Naive thymus-derived CD4-positive, alpha-beta T cell (primary cell): ENCODE measurements at regions not wholly inside any gene's neighbourhood (a gene's known extent, or its start where the extent isn't known, plus 50 kb on each side); places are given as distances from the start of the nearest gene placed in this dataset.

Experiments
- ATAC-seq: fragments of 150-1000 bp; cut with Tn5 transposase; 2 replicates; pipeline ENCODE4 v1.10.0; 2021; ENCODE audit warnings: mild to moderate bottlenecking, moderate library complexity
- CTCF ChIA-PET: fragments of 350-600 bp; sonication (Branson Sonifier 250); formaldehyde crosslinking; loops from one replicate; lab custom pipeline; 2021; ENCODE audit warnings: antibody characterized with exemption; lab: Charles Lee
- POLR2A ChIA-PET: fragments of 350-600 bp; sonication (Branson Sonifier 250); formaldehyde crosslinking; loops from one replicate; lab custom pipeline; 2021; ENCODE audit warnings: antibody characterized with exemption, inconsistent platforms; lab: Charles Lee
- DNase-seq, 9 donors: peaks; one replicate each; pipeline versions ENCODE4 v3.0.0 to v3.0.0-alpha.2; 2020 to 2022; ENCODE audit warnings: mixed read lengths in 1 of 9
- H3K27ac ChIP-seq: one replicate; pipeline ENCODE4 v1.7.0; 2013; ENCODE audit warnings: mild to moderate bottlenecking, low read depth, low read length, moderate library complexity
- H3K27me3 ChIP-seq, 2 donors: one replicate each; pipeline ENCODE4 v1.7.0; 2013; ENCODE audit warnings: low read length in 2 of 2, mild to moderate bottlenecking in 2 of 2, moderate library complexity in 2 of 2; ENCODE audit not compliant: control insufficient read depth in 2 of 2, insufficient read depth in 2 of 2
- H3K36me3 ChIP-seq, 3 experiments: 1 replicate in 2 of 3; 2 replicates in 1 of 3; pipeline ENCODE4 v1.7.0; 2013; ENCODE audit warnings: low read length in 3 of 3, mild to moderate bottlenecking in 3 of 3, moderate library complexity in 1 of 3; ENCODE audit not compliant: insufficient read depth in 3 of 3, control insufficient read depth in 2 of 3
- H3K4me1 ChIP-seq, 2 donors: one replicate each; pipeline ENCODE4 v1.7.0; 2013; ENCODE audit warnings: low read length in 2 of 2, mild to moderate bottlenecking in 2 of 2, moderate library complexity in 1 of 2; ENCODE audit not compliant: control insufficient read depth in 2 of 2, insufficient read depth in 2 of 2
- H3K4me3 ChIP-seq: 2 replicates; pipeline ENCODE4 v1.7.0; 2013; ENCODE audit warnings: mild to moderate bottlenecking, low read length
- H3K9me3 ChIP-seq, 3 experiments: 1 replicate in 2 of 3; 2 replicates in 1 of 3; pipeline ENCODE4 v1.7.0; 2013; ENCODE audit warnings: low read length in 3 of 3; ENCODE audit not compliant: control insufficient read depth in 2 of 3
- H3K27ac Mint-ChIP-seq, 9 donors: one replicate each; pipeline ENCODE4 v1.8.0; 2020 to 2022; ENCODE audit warnings: mixed read lengths in 9 of 9, mild to moderate bottlenecking in 8 of 9, moderate library complexity in 5 of 9, inconsistent platforms in 2 of 9
- H3K27me3 Mint-ChIP-seq, 5 donors: one replicate each; pipeline ENCODE4 v1.8.0; 2021 to 2022; ENCODE audit warnings: mixed read lengths in 5 of 5, mild to moderate bottlenecking in 1 of 5
- H3K36me3 Mint-ChIP-seq, 5 donors: one replicate each; pipeline ENCODE4 v1.8.0; 2020 to 2022; ENCODE audit warnings: mixed read lengths in 5 of 5, mild to moderate bottlenecking in 3 of 5, inconsistent platforms in 1 of 5
- H3K4me1 Mint-ChIP-seq, 7 donors: one replicate each; pipeline ENCODE4 v1.8.0; 2020 to 2022; ENCODE audit warnings: mixed read lengths in 7 of 7, mild to moderate bottlenecking in 3 of 7, inconsistent platforms in 1 of 7
- H3K4me3 Mint-ChIP-seq, 10 donors: one replicate each; pipeline ENCODE4 v1.8.0; 2020 to 2022; ENCODE audit warnings: mild to moderate bottlenecking in 10 of 10, mixed read lengths in 10 of 10, moderate library complexity in 6 of 10, inconsistent platforms in 2 of 10
- H3K9me3 Mint-ChIP-seq, 11 donors: one replicate each; pipeline ENCODE4 v1.8.0; 2020 to 2022; ENCODE audit warnings: mixed read lengths in 11 of 11, mild to moderate bottlenecking in 4 of 11, inconsistent platforms in 1 of 11, moderate library complexity in 1 of 11
- intact Hi-C, 2 donors: fragments of 100-400 bp; cut with micrococcal nuclease; formaldehyde crosslinking; loops; one replicate each; pipeline ENCODE4 v1.15.1; 2023

GRCh38 chr19:31402529-31403316, 53.5 kb upstream of the TSHZ3 start:
- no peak for DNase-seq
- peaks cover 0 to 2% (median 0%) of the 10 kb centered on the region in 7 donors for H3K4me1 Mint-ChIP-seq
- no peaks in the 10 kb centered on the region for H3K36me3 Mint-ChIP-seq
- H3K27me3 Mint-ChIP-seq, result peaks cover 4 to 34% (median 22%) of the 10 kb centered on the region in 5 donors
- H3K27ac ChIP-seq, result no peak overlapping the region
- H3K4me3 Mint-ChIP-seq, result no peak overlapping the region
- H3K4me1 ChIP-seq, result no peaks in the 10 kb centered on the region
- H3K4me3 ChIP-seq, result no peak overlapping the region
- ChIA-PET POLR2A (no interaction called here), CTCF (no interaction called here)
- H3K9me3 Mint-ChIP-seq, result peaks cover 0 to 4% (median 0%) of the 10 kb centered on the region in 11 donors
- H3K9me3 ChIP-seq, result no peaks in the 10 kb centered on the region
- no peak overlapping the region for H3K27ac Mint-ChIP-seq
- intact Hi-C loops, result no loop called here
- H3K36me3 ChIP-seq, result no peaks in the 10 kb centered on the region
- H3K27me3 ChIP-seq, result no peaks in the 10 kb centered on the region
- ATAC-seq, result no peak

- POLR2A ChIA-PET, result no interaction called here
Measured at GRCh38 chr19:31406106-31406505, 56.9 kb upstream of the TSHZ3 start.

GRCh38 chr19:31408460-31409124, 59.4 kb upstream of the TSHZ3 start:
- H3K27me3 ChIP-seq, result no peaks in the 10 kb centered on the region
- H3K4me1 ChIP-seq, result no peaks in the 10 kb centered on the region
- H3K36me3 ChIP-seq, result no peaks in the 10 kb centered on the region
- Mint-ChIP-seq H3K27me3 (peaks cover 4 to 37% (median 23%) of the 10 kb centered on the region in 5 donors), H3K27ac (no peak overlapping the region), H3K9me3 (peaks cover 0 to 3% (median 0%) of the 10 kb centered on the region in 11 donors), H3K4me1 (no peaks in the 10 kb centered on the region), H3K36me3 (no peaks in the 10 kb centered on the region), H3K4me3 (no peak overlapping the region)
- ChIA-PET POLR2A (no interaction called here), CTCF (no interaction called here)
- H3K9me3 ChIP-seq, result no peaks in the 10 kb centered on the region
- ATAC-seq (no peak), DNase-seq (no peak)
- intact Hi-C loops, result no loop called here
- no peak overlapping the region for H3K27ac ChIP-seq
- no peak overlapping the region for H3K4me3 ChIP-seq

More at GRCh38 chr19:31406106-31406505, 56.9 kb upstream of the TSHZ3 start:
- Histone ChIP-seq H3K9me3 (no peaks in the 10 kb centered on the region), H3K27me3 (no peaks in the 10 kb centered on the region), H3K36me3 (no peaks in the 10 kb centered on the region), H3K4me1 (no peaks in the 10 kb centered on the region), H3K27ac (no peak overlapping the region), H3K4me3 (no peak overlapping the region)
- H3K4me3 Mint-ChIP-seq, result no peak overlapping the region
- no peaks in the 10 kb centered on the region for H3K36me3 Mint-ChIP-seq
- DNase-seq (no peak), ATAC-seq (no peak)
- intact Hi-C loops, result no loop called here
- H3K4me1 Mint-ChIP-seq, result no peaks in the 10 kb centered on the region
- peaks cover 0 to 3% (median 0%) of the 10 kb centered on the region in 11 donors for H3K9me3 Mint-ChIP-seq
- peaks cover 4 to 33% (median 23%) of the 10 kb centered on the region in 5 donors for H3K27me3 Mint-ChIP-seq
- no peak overlapping the region for H3K27ac Mint-ChIP-seq
- CTCF ChIA-PET, result no interaction called here

GRCh38 chr19:31413353-31413752, 64.1 kb upstream of the TSHZ3 start:
- no peak overlapping the region for H3K27ac Mint-ChIP-seq
- no peak overlapping the region for H3K27ac ChIP-seq
- peaks cover 0 to 42% (median 24%) of the 10 kb centered on the region in 5 donors for H3K27me3 Mint-ChIP-seq
- H3K4me1 Mint-ChIP-seq, result no peaks in the 10 kb centered on the region
- ATAC-seq (no peak), DNase-seq (no peak)
- H3K27me3 ChIP-seq, result no peaks in the 10 kb centered on the region
- no peaks in the 10 kb centered on the region for H3K4me1 ChIP-seq
- ChIA-PET CTCF (no interaction called here), POLR2A (no interaction called here)
- no peaks in the 10 kb centered on the region for H3K36me3 ChIP-seq
- no peak overlapping the region for H3K4me3 ChIP-seq
- intact Hi-C loops, result no loop called here
- H3K9me3 ChIP-seq, result no peaks in the 10 kb centered on the region
- no peaks in the 10 kb centered on the region for H3K36me3 Mint-ChIP-seq
- peaks cover 0 to 2% (median 0%) of the 10 kb centered on the region in 11 donors for H3K9me3 Mint-ChIP-seq
- no peak overlapping the region for H3K4me3 Mint-ChIP-seq

- H3K27me3 ChIP-seq, result no peaks in the 10 kb centered on the region
- no peaks in the 10 kb centered on the region for H3K9me3 ChIP-seq
- H3K27me3 Mint-ChIP-seq, result peaks cover 0 to 44% (median 31%) of the 10 kb centered on the region in 5 donors
- no peak overlapping the region for H3K4me3 Mint-ChIP-seq
- H3K27ac ChIP-seq, result no peak overlapping the region
- H3K4me1 ChIP-seq, result no peaks in the 10 kb centered on the region
- intact Hi-C loops, result no loop called here
- H3K4me1 Mint-ChIP-seq, result no peaks in the 10 kb centered on the region
- ATAC-seq, result no peak
- peaks cover 0 to 2% (median 0%) of the 10 kb centered on the region in 11 donors for H3K9me3 Mint-ChIP-seq
- H3K4me3 ChIP-seq, result no peak overlapping the region
- no peaks in the 10 kb centered on the region for H3K36me3 Mint-ChIP-seq
- CTCF ChIA-PET, result no interaction called here
- POLR2A ChIA-PET, result no interaction called here
- no peaks in the 10 kb centered on the region for H3K36me3 ChIP-seq
- no peak for DNase-seq
- H3K27ac Mint-ChIP-seq, result no peak overlapping the region
Measured at GRCh38 chr19:31415322-31415721, 66.1 kb upstream of the TSHZ3 start.

- H3K36me3 ChIP-seq, result no peaks in the 10 kb centered on the region
- DNase-seq, result no peak
- H3K9me3 Mint-ChIP-seq, result peaks cover 0 to 2% (median 0%) of the 10 kb centered on the region in 11 donors
- ATAC-seq, result no peak
- no peak overlapping the region for H3K4me3 Mint-ChIP-seq
- H3K4me1 Mint-ChIP-seq, result no peaks in the 10 kb centered on the region
- H3K27me3 ChIP-seq, result no peaks in the 10 kb centered on the region
- H3K4me1 ChIP-seq, result no peaks in the 10 kb centered on the region
- H3K27me3 Mint-ChIP-seq, result peaks cover 0 to 45% (median 31%) of the 10 kb centered on the region in 5 donors
- no peak overlapping the region for H3K27ac ChIP-seq
- H3K27ac Mint-ChIP-seq, result no peak overlapping the region
- intact Hi-C loops, result no loop called here
- POLR2A ChIA-PET, result no interaction called here
- H3K9me3 ChIP-seq, result no peaks in the 10 kb centered on the region
- CTCF ChIA-PET, result no interaction called here
- H3K36me3 Mint-ChIP-seq, result no peaks in the 10 kb centered on the region
- H3K4me3 ChIP-seq, result no peak overlapping the region
Measured at GRCh38 chr19:31416548-31416947, 67.3 kb upstream of the TSHZ3 start.
